DOHH2 (cell line): ENCODE measurements at regions not wholly inside any gene's neighbourhood (a gene's known extent, or its start where the extent isn't known, plus 50 kb on each side); places are given as distances from the start of the nearest gene placed in this dataset.

Experiments used
- H3F3A ChIP-seq: fragments of 200-600 bp; sonication (generic), shearing (Covaris generic); 2 replicates; pipeline ENCODE4 v1.6.0; 2016; ENCODE audit warnings: antibody characterized with exemption, mild to moderate bottlenecking; ENCODE audit not compliant: control insufficient read depth, insufficient read depth
- H3K27ac ChIP-seq: fragments of 200-600 bp; sonication (generic); 2 replicates; pipeline ENCODE4 v1.5.1; 2014; ENCODE audit warnings: low read depth, mild to moderate bottlenecking, low read length, moderate library complexity
- H3K27me3 ChIP-seq: fragments of 200-600 bp; sonication (generic); 2 replicates; pipeline ENCODE4 v1.6.1; 2014; ENCODE audit warnings: mild to moderate bottlenecking, low read length, mixed read lengths; ENCODE audit not compliant: control insufficient read depth
- H3K36me3 ChIP-seq: fragments of 200-600 bp; sonication (generic); 2 replicates; pipeline ENCODE4 v1.6.1; 2014; ENCODE audit warnings: mild to moderate bottlenecking, low read length, moderate library complexity, mixed read lengths; ENCODE audit not compliant: control insufficient read depth
- H3K4me1 ChIP-seq: fragments of 200-600 bp; sonication (generic); 2 replicates; pipeline ENCODE4 v1.6.1; 2014; ENCODE audit warnings: mild to moderate bottlenecking, low read length, mixed read lengths; ENCODE audit not compliant: control insufficient read depth
- H3K4me2 ChIP-seq: fragments of 200-600 bp; sonication (generic); 2 replicates; pipeline ENCODE4 v1.6.0; 2014; ENCODE audit warnings: mild to moderate bottlenecking, low read length, moderate library complexity
- H3K4me3 ChIP-seq: fragments of 200-600 bp; sonication (generic); 2 replicates; pipeline ENCODE4 v1.5.1; 2014; ENCODE audit warnings: mild to moderate bottlenecking, low read length, mixed read lengths
- H3K79me2 ChIP-seq: fragments of 200-600 bp; sonication (generic); 2 replicates; pipeline ENCODE4 v1.6.1; 2014; ENCODE audit warnings: mild to moderate bottlenecking, low read length, mixed read lengths; ENCODE audit not compliant: control insufficient read depth
- H3K9me2 ChIP-seq: fragments of 200-600 bp; sonication (generic); replicated peaks from 2 replicates; pipeline ENCODE4 v1.6.1; 2014; ENCODE audit warnings: mild to moderate bottlenecking, low read length, mixed read lengths; ENCODE audit not compliant: control insufficient read depth
- H3K9me3 ChIP-seq: fragments of 200-600 bp; sonication (generic); 2 replicates; pipeline ENCODE4 v1.6.1; 2014; ENCODE audit warnings: antibody characterized with exemption, low read length, mixed read lengths; ENCODE audit not compliant: control insufficient read depth, insufficient read depth
- H4K20me1 ChIP-seq: fragments of 200-600 bp; sonication (generic); 2 replicates; pipeline ENCODE4 v1.6.0; 2014; ENCODE audit warnings: low read depth, mild to moderate bottlenecking, antibody characterized with exemption, low read length, moderate library complexity; ENCODE audit not compliant: control insufficient read depth, insufficient read depth
- EZH2phosphoT487 ChIP-seq: fragments of 200-600 bp; sonication (generic); IDR thresholded peaks from 2 replicates; pipeline ENCODE4 v1.6.1; 2017; ENCODE audit warnings: borderline replicate concordance, mild to moderate bottlenecking, antibody characterized with exemption, low read length, moderate library complexity, mixed read lengths
- TF ChIP-seq, protein P1 (sequence below): fragments of 200-600 bp; sonication (generic); IDR thresholded peaks from one replicate; pipeline ENCODE4 v1.5.1; 2014; ENCODE audit warnings: antibody characterized with exemption, mild to moderate bottlenecking, low read depth, low read length; ENCODE audit not compliant: poor library complexity, severe bottlenecking

DNA sequence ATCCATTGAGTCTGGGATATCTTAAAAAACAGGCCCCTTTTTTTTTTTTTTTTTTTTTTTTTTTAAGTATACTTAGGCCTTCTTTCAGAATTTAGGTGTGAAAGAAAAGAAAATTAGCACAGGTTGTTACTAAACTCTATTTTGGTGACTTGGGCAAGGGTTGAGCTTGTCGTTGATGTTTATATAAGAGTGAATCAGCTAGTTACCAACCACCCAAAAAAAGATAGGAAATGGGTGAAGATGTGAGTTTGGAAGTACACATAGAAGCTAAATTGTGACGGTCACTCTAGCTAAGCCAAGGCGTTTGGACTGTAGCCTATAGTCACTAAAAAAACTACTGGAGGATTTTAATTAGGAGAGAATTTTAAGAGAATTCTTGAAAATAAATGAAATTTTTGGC is 1247.2 kb downstream of the AACS start:
- no peaks in the 10 kb centered on the region for H3K36me3 ChIP-seq
- H3K79me2 ChIP-seq: no peaks in the 10 kb centered on the region
- no peak overlapping the region for H3K27ac ChIP-seq
- no peak overlapping the region for H3K4me3 ChIP-seq
- no peaks in the 10 kb centered on the region for H3K9me3 ChIP-seq
- no peaks in the 10 kb centered on the region for H3K9me2 ChIP-seq
- H4K20me1 ChIP-seq: no peaks in the 10 kb centered on the region
- no peaks in the 10 kb centered on the region for H3K4me1 ChIP-seq
- no peak overlapping the region for H3K4me2 ChIP-seq
- H3F3A ChIP-seq: no peaks in the 10 kb centered on the region
- TF ChIP-seq, protein P1, sequence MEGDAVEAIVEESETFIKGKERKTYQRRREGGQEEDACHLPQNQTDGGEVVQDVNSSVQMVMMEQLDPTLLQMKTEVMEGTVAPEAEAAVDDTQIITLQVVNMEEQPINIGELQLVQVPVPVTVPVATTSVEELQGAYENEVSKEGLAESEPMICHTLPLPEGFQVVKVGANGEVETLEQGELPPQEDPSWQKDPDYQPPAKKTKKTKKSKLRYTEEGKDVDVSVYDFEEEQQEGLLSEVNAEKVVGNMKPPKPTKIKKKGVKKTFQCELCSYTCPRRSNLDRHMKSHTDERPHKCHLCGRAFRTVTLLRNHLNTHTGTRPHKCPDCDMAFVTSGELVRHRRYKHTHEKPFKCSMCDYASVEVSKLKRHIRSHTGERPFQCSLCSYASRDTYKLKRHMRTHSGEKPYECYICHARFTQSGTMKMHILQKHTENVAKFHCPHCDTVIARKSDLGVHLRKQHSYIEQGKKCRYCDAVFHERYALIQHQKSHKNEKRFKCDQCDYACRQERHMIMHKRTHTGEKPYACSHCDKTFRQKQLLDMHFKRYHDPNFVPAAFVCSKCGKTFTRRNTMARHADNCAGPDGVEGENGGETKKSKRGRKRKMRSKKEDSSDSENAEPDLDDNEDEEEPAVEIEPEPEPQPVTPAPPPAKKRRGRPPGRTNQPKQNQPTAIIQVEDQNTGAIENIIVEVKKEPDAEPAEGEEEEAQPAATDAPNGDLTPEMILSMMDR: no peak
- no peak for TF ChIP-seq EZH2phosphoT487
- H3K27me3 ChIP-seq: no peaks in the 10 kb centered on the region

DNA sequence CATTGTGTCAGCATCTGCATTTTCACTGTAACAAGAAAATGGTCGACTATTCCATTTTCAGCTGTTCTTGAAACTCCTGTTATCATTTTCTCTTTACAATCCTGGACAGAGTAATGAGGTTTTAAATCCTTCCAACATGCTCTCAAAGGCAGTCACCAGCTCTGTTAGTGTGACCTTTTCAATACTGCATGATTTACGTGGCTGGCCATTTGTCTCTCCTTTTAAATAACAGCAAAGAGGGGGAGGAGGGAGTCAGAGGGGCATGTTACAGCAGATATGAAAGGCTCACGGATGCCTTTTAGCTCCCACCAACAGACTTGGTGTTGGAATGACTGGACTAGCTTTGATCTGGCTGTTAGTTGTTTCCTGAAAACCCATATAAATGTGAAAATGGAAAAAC is 1251.2 kb downstream of the AACS start:
- Histone ChIP-seq H3K79me2 (no peaks in the 10 kb centered on the region), H3K27me3 (no peaks in the 10 kb centered on the region), H3K4me1 (no peaks in the 10 kb centered on the region), H3K4me3 (no peak overlapping the region), H3K9me2 (no peaks in the 10 kb centered on the region), H4K20me1 (no peaks in the 10 kb centered on the region), H3F3A (no peaks in the 10 kb centered on the region), H3K27ac (no peak overlapping the region), H3K36me3 (no peaks in the 10 kb centered on the region), H3K4me2 (no peak overlapping the region), H3K9me3 (no peaks in the 10 kb centered on the region)
- TF ChIP-seq EZH2phosphoT487: no peak
- TF ChIP-seq, protein P1: no peak

DNA sequence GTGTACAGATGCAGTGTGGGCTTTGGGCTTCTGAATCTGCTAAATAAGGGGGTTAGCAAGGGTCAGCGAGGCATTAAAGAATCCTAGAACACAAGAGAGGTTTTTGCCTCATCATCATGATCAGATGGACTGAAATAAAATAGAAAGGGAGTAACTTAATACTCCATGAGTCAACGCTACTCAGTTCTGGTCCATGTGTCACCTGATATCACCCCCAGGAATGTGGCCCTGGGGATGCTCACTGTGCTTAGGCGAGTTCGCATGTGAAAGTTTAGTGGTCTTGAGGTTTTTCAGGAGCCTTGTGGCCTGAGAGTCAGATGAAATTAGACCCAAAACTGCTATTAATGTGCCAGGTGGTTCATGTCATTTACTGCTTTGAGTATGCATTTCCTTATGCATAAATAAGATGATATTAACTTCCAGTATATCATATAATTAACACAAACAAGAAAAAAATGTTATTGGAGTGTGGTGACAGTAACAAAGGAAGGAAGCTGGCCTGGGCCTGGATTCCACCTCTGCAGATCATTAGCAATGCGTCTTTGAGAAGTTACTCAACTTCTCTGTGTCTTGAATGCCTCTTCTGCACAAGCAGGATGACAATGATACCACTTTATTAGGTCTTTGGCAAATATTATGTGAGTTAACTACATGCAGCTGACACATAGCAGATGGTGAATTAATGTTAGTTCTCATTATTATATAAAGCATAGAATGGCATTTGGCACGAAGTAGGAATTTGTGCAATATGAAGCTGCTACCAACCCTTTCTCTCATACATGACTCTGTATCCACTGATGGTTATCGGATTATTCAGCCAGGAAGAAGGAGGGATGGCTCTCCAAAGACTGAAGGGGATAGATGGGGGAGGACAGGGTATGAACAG is 1272.6 kb downstream of the AACS start:
- Histone ChIP-seq H3K9me3 (no peaks in the 10 kb centered on the region), H3K27me3 (no peaks in the 10 kb centered on the region), H3K4me2 (no peak overlapping the region), H3K4me3 (no peak overlapping the region), H3K36me3 (no peaks in the 10 kb centered on the region), H3F3A (no peaks in the 10 kb centered on the region), H3K4me1 (no peaks in the 10 kb centered on the region), H3K79me2 (no peaks in the 10 kb centered on the region), H4K20me1 (no peaks in the 10 kb centered on the region), H3K27ac (no peak overlapping the region), H3K9me2 (no peaks in the 10 kb centered on the region)
- no peak for TF ChIP-seq EZH2phosphoT487
- TF ChIP-seq, protein P1: no peak
